GM18951 (cell line): ENCODE measurements at regions not wholly inside any gene's neighbourhood (a gene's known extent, or its start where the extent isn't known, plus 50 kb on each side); places are given as distances from the start of the nearest gene placed in this dataset.
"Not testable (repeated sequence)": the region's sequence is repeated elsewhere in the genome, so short reads cannot be mapped to it uniquely, and the experiment has no call there.

ENCODE experiments used
- POLR2A ChIP-seq: IDR thresholded peaks from 4 replicates; pipeline ENCODE4 v1.6.1; 2011; ENCODE audit warnings: mild to moderate bottlenecking; ENCODE audit not compliant: insufficient read length, insufficient read depth; ENCODE audit errors: extremely low read depth
- in situ Hi-C: fragments of 300-500 bp; cut with MboI; formaldehyde crosslinking; loops from one replicate; pipeline ENCODE4 v1.12.0; 2022; ENCODE audit warnings: low sequenced_read_pairs, mixed read lengths, inconsistent platforms; ENCODE audit not compliant: unreplicated experiment

GRCh38 chr10:52479567-52479966 lies 165.5 kb downstream of the DKK1 start:
- in situ Hi-C loops, result loop anchor here (25.0 kb wide), 1 partner anchor 167 kb away; the partner anchor contains the start of gene DKK1
- TF ChIP-seq POLR2A, result no peak

GRCh38 chr10:52481986-52482555 lies 168.0 kb downstream of the DKK1 start:
- no peak for TF ChIP-seq POLR2A
- in situ Hi-C loops, result loop anchor here (25.0 kb wide), 1 partner anchor 170 kb away; the partner anchor contains the start of gene DKK1

GRCh38 chr10:52483587-52483986 lies 169.5 kb downstream of the DKK1 start:
- in situ Hi-C loops, result loop anchor here (25.0 kb wide), 1 partner anchor 171 kb away; the partner anchor contains the start of gene DKK1
- TF ChIP-seq POLR2A, result no peak

- TF ChIP-seq POLR2A, result no peak
- in situ Hi-C loops, result loop anchor here (25.0 kb wide), 1 partner anchor 172 kb away; the partner anchor contains the start of gene DKK1
Observed at GRCh38 chr10:52484206-52485065, 170.4 kb downstream of the DKK1 start.

GRCh38 chr10:52485462-52485861 lies 171.4 kb downstream of the DKK1 start:
- in situ Hi-C loops, result loop anchor here (25.0 kb wide), 1 partner anchor 173 kb away; the partner anchor contains the start of gene DKK1

GRCh38 chr10:52486840-52487611 lies 172.9 kb downstream of the DKK1 start:
- no peak for TF ChIP-seq POLR2A
- in situ Hi-C loops, result loop anchor here (25.0 kb wide), 1 partner anchor 175 kb away; the partner anchor contains the start of gene DKK1

More at GRCh38 chr10:52485462-52485861, 171.4 kb downstream of the DKK1 start:
- TF ChIP-seq POLR2A, result no peak

- in situ Hi-C loops, result loop anchor here (25.0 kb wide), 1 partner anchor 177 kb away; the partner anchor contains the start of gene DKK1
- no peak for TF ChIP-seq POLR2A
Observed at GRCh38 chr10:52488606-52489485, 174.8 kb downstream of the DKK1 start.

- no peak for TF ChIP-seq POLR2A
- in situ Hi-C loops, result loop anchor here (25.0 kb wide), 1 partner anchor 179 kb away; the partner anchor contains the start of gene DKK1
Observed at GRCh38 chr10:52491246-52491995, 177.3 kb downstream of the DKK1 start.

GRCh38 chr10:52499281-52499680 lies 185.2 kb downstream of the DKK1 start:
- no peak for TF ChIP-seq POLR2A
- in situ Hi-C loops, result loop anchor here (25.0 kb wide), 1 partner anchor 187 kb away; the partner anchor contains the start of gene DKK1

GRCh38 chr10:52500476-52500875 lies 186.4 kb downstream of the DKK1 start:
- in situ Hi-C loops, result no loop called here
- no peak for TF ChIP-seq POLR2A

GRCh38 chr10:52502237-52502636 lies 188.2 kb downstream of the DKK1 start:
- in situ Hi-C loops, result no loop called here
- no peak for TF ChIP-seq POLR2A

- in situ Hi-C loops, result not testable (repeated sequence)
Observed at GRCh38 chr10:52505341-52505740, 191.3 kb downstream of the DKK1 start.

GRCh38 chr10:52514481-52514880 lies 200.4 kb downstream of the DKK1 start:
- no peak for TF ChIP-seq POLR2A
- in situ Hi-C loops, result no loop called here
